ENCODE measurements at regions not wholly inside any gene's neighbourhood (a gene's known extent, or its start where the extent isn't known, plus 50 kb on each side); places are given as distances from the start of the nearest gene placed in this dataset.

DNA sequence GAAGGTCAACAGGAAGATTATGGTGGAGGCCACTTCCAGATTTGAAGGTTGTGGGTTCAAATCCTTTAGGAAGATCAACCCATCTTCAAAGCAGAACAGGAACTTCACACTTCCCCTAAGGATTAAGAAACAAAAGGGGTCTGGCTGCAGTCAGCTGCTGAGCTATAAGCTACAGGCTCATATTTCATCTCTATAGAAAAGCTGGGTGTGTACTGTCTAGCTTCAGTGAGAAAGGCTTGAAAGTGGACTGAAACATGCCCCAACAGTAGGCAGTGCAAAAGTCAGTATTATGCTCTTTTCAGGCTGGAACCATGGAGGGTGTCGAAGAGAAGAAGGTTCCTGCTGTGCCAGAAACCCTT is 60.1 kb upstream of the SPDEF start:
- Histone ChIP-seq H3K27ac (ENCODE audit: low read depth, low read length, poor library complexity, severe bottlenecking) (no peak overlapping the region), H4K20me1 (ENCODE audit: insufficient read depth, low read length) (no peaks in the 10 kb centered on the region), H3K9me2 (ENCODE audit: insufficient read depth, low read length) (no peaks in the 10 kb centered on the region), H3K4me3 (ENCODE audit: low read depth, low read length, poor library complexity, severe bottlenecking) (no peak overlapping the region), H3K9me3 (ENCODE audit: low read length) (no peaks in the 10 kb centered on the region), H3K4me2 (ENCODE audit: low read length) (no peak overlapping the region), H2AFZ (ENCODE audit: low read length) (no peak overlapping the region), H3K79me2 (ENCODE audit: insufficient read depth, low read depth, low read length) (peaks cover 12% of the 10 kb centered on the region; the same call in 1 of the 2 replicates), H3K36me3 (ENCODE audit: insufficient read depth, low read length) (peaks cover 30% of the 10 kb centered on the region), H3K4me1 (ENCODE audit: insufficient read depth, low read length, poor library complexity, severe bottlenecking) (no peaks in the 10 kb centered on the region)
- CTCF ChIA-PET (ENCODE audit: unreplicated experiment) = interaction anchor here (0.6 kb wide), 1 partner anchor 145 kb away, joined by 4 read pairs; no protein-coding TSS in a partner anchor
- no peak for DNase-seq (ENCODE audit: low spot score)
- intact Hi-C loops (cut with micrococcal nuclease; ENCODE audit: unreplicated experiment) = no loop called here
- TF ChIP-seq, protein P1, sequence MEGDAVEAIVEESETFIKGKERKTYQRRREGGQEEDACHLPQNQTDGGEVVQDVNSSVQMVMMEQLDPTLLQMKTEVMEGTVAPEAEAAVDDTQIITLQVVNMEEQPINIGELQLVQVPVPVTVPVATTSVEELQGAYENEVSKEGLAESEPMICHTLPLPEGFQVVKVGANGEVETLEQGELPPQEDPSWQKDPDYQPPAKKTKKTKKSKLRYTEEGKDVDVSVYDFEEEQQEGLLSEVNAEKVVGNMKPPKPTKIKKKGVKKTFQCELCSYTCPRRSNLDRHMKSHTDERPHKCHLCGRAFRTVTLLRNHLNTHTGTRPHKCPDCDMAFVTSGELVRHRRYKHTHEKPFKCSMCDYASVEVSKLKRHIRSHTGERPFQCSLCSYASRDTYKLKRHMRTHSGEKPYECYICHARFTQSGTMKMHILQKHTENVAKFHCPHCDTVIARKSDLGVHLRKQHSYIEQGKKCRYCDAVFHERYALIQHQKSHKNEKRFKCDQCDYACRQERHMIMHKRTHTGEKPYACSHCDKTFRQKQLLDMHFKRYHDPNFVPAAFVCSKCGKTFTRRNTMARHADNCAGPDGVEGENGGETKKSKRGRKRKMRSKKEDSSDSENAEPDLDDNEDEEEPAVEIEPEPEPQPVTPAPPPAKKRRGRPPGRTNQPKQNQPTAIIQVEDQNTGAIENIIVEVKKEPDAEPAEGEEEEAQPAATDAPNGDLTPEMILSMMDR (conservative IDR thresholded peaks at IDR 0.05; ENCODE audit: low read length) = no peak
- TF ChIP-seq EZH2phosphoT487 (IDR thresholded peaks at IDR 0.05; ENCODE audit: borderline replicate concordance, low read depth, low read length) = no peak
- BruUV-seq (replicated peaks) = no TSS peak
- POLR2A ChIA-PET = interaction anchor here (0.9 to 1.1 kb wide), 2 partner anchors 8 to 272 kb away, joined by 3 to 4 read pairs; partner anchors contain the start of gene TAF11

DNA sequence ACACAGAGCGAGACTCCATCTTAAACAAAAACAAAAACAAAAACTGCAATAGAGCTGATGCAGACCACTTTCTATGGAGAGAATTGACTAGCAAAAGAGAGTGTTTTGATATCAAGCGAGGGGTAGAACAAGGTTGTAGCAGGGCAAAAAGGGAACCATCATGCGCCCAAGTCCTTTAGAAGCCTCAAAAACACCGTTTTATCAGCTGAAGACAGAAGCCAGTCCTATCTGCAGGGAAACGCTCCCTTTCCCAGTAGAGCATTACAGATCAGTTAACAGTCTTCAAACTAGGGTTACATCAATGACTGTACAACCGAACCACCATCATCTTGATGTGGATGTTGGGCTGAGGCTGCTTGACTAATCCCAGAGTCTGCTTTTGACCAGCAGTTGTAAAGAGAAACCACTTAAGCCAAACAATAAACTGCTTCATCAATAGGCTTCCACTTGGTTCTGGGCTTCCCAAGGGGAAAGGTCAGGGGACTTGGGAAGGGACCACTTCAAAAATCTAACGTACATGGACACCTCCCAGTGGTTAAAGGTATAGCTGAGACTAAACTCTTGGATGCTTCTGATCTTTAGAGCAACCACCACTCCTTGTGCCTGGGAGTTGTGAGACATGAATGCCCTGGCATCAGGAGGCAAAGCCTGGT is 59.6 kb upstream of the SPDEF start:
- H3K9me2 ChIP-seq (ENCODE audit: insufficient read depth, low read length) = no peaks in the 10 kb centered on the region
- ChIA-PET POLR2A (interaction anchor here (1.1 kb wide), 1 partner anchor 273 kb away, joined by 3 read pairs; the partner anchor contains the start of gene TAF11), CTCF (ENCODE audit: unreplicated experiment) (interaction anchor here (0.6 kb wide), 1 partner anchor 144 kb away, joined by 4 read pairs; no protein-coding TSS in a partner anchor)
- TF ChIP-seq EZH2phosphoT487 (IDR thresholded peaks at IDR 0.05; ENCODE audit: borderline replicate concordance, low read depth, low read length) = no peak
- TF ChIP-seq, protein P1 (conservative IDR thresholded peaks at IDR 0.05; ENCODE audit: low read length) = no peak
- H3K4me3 ChIP-seq (ENCODE audit: low read depth, low read length, poor library complexity, severe bottlenecking) = no peak overlapping the region
- peaks cover 30% of the 10 kb centered on the region for H3K36me3 ChIP-seq (ENCODE audit: insufficient read depth, low read length)
- no peak for DNase-seq (ENCODE audit: low spot score)
- no peaks in the 10 kb centered on the region for H3K9me3 ChIP-seq (ENCODE audit: low read length)
- BruUV-seq (replicated peaks) = no TSS peak
- no peaks in the 10 kb centered on the region for H3K4me1 ChIP-seq (ENCODE audit: insufficient read depth, low read length, poor library complexity, severe bottlenecking)
- H3K27ac ChIP-seq (ENCODE audit: low read depth, low read length, poor library complexity, severe bottlenecking) = no peak overlapping the region
- no peaks in the 10 kb centered on the region for H4K20me1 ChIP-seq (ENCODE audit: insufficient read depth, low read length)
- H3K4me2 ChIP-seq (ENCODE audit: low read length) = no peak overlapping the region
- peaks cover 12% of the 10 kb centered on the region; the same call in 1 of the 2 replicates for H3K79me2 ChIP-seq (ENCODE audit: insufficient read depth, low read depth, low read length)
- intact Hi-C loops (cut with micrococcal nuclease; ENCODE audit: unreplicated experiment) = no loop called here
- H2AFZ ChIP-seq (ENCODE audit: low read length) = no peak overlapping the region
